GM12891 (cell line): ENCODE measurements at regions not wholly inside any gene's neighbourhood (a gene's known extent, or its start where the extent isn't known, plus 50 kb on each side); places are given as distances from the start of the nearest gene placed in this dataset.
A peak's percentile ranks its signal among the peaks of the same experiment; 100 is the strongest.

Source experiments
- DNase-seq: peaks from one replicate; pipeline ENCODE4 v3.0.0; 2011; ENCODE audit warnings: low spot score; ENCODE audit not compliant: insufficient read length
- FAIRE-seq: peaks from 2 replicates; lab custom pipeline; 2011; peaks lifted over from hg19 to GRCh38; lab: Jason Lieb, UNC
- PAX5 ChIP-seq: IDR thresholded peaks from 2 replicates; pipeline ENCODE4 v1.6.1; 2011; ENCODE audit warnings: low read length, moderate library complexity, mild to moderate bottlenecking; ENCODE audit not compliant: insufficient read depth, severe bottlenecking
- POLR2A ChIP-seq: IDR thresholded peaks from 2 replicates; pipeline ENCODE4 v1.6.1; 2011; ENCODE audit warnings: low read depth, low read length, control low read depth
- POLR2AphosphoS5 ChIP-seq: IDR thresholded peaks from 2 replicates; pipeline ENCODE4 v1.6.1; 2011; ENCODE audit warnings: low read depth, low read length, control low read depth
- POU2F2 ChIP-seq: IDR thresholded peaks from 2 replicates; pipeline ENCODE4 v1.6.1; 2011; ENCODE audit warnings: low read depth, mild to moderate bottlenecking, control low read depth, low read length, moderate library complexity
- SPI1 ChIP-seq: IDR thresholded peaks from 2 replicates; pipeline ENCODE4 v1.6.1; 2011; ENCODE audit warnings: low read depth, low read length, control low read depth
- TAF1 ChIP-seq: IDR thresholded peaks from 2 replicates; pipeline ENCODE4 v1.6.1; 2011; ENCODE audit warnings: low read depth, low read length, control low read depth

DNA sequence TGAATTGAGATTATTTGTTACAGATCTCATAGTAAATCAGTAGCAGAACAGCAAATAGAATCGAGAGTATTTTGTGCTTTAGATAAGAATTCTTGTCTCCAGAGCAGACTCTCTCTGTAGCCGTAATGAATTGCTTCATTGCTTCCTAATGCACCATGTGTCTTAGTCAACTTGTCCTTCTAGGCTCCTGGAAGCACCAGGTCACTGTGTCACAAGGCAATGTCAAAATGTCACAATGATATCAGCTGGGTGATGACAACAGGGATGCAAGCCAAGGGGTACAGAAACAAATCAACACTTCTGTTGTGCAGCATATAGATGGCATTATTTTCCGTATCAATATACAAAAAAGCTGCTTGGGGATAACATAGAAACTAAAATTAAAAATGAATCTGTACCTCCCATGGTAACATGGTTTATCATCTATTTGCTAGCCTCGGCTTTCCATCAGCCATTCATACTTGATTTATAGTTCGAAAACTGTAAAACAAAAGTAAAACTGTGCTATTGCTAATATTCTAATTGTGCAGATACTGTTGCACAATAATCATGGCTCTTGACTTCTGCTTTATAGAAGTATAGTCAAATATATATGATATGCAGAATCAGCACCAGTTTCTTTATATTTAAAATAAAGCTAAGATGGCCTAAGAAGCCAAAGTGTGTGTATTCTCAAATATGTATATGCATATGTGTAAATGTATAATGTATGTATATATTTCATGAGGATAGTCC lies 435.9 kb upstream of the TLE4 start:
- no peak for DNase-seq
- no peak for TF ChIP-seq POLR2A
- no peak for TF ChIP-seq SPI1
- no peak for TF ChIP-seq POU2F2
- no peak for TF ChIP-seq POLR2AphosphoS5
- no peak for TF ChIP-seq PAX5
- no peak for TF ChIP-seq TAF1
- FAIRE-seq, result no peak

DNA sequence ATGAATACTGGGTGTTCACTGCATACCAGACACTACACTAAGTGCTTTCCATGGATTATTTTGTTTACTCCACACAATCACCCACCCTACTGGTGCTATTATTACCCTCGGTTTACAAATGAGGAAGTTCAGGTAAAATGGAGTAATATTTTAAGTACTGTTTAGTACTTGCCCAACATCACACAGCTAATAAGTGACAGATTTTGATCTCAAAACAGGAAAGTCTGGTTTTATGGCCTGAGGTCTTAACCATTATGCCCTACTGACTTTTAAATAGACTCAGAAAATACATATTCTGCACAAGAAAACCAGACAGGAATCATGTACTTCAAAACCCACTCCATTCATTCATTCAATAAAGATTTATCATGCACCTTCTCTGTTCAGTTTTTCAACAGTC lies 431.0 kb upstream of the TLE4 start:
- TF ChIP-seq SPI1 (no peak), POU2F2 (no peak), PAX5 (no peak), POLR2A (no peak), TAF1 (no peak), POLR2AphosphoS5 (no peak)
- DNase-seq (no peak), FAIRE-seq (no peak)

DNA sequence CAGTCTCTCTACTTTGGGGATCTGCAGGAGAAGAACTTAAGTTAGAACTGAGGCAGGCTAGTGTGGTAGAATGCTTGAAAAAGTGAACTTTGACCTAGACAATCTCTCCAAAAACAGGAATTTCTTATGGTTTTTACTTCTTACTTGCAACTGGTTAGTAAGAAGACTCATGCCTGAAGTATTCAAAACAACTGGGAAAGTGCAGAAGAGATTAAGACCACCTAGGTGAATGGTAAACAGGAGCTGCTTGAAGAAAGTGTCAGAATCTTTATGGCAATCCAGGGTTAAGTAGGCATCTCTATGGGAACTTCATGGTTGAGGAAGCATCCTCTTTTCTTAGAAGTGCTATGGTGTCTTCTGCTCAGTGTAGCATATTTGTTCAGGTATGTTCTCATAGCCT lies 428.6 kb upstream of the TLE4 start:
- no peak for DNase-seq
- no peak for FAIRE-seq
- no peak for TF ChIP-seq POLR2A
- no peak for TF ChIP-seq POU2F2
- no peak for TF ChIP-seq TAF1
- no peak for TF ChIP-seq SPI1
- no peak for TF ChIP-seq PAX5

GRCh38 chr9:79145442-79145841 lies 426.3 kb upstream of the TLE4 start:
- no peak for DNase-seq
- FAIRE-seq, result no peak
- no peak for TF ChIP-seq SPI1
- TF ChIP-seq POU2F2, result no peak

GRCh38 chr9:79149585-79149984 lies 422.2 kb upstream of the TLE4 start:
- peak; percentile 43; the same call in 1 of the 2 replicates for TF ChIP-seq SPI1
- no peak for TF ChIP-seq POU2F2
- FAIRE-seq (no peak), DNase-seq (no peak)

DNA sequence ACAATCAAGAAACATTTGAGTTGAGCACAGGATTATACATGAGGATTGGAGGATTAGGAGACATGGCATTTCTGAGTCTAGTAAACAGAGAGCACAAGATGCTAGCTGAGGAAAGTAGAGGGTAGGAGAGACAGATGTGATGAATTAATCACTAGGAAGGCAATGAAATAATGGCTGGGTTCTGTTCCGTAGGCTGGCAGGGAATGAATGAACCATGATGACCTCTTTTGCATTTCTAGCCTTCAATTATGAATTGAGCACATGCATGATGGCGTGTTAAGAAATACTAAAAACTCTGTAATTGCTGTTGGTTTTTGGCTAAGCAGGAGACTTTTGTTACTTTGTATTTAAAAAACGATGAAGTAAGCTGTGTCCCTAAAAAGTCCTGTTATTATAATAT lies 420.0 kb upstream of the TLE4 start:
- TF ChIP-seq SPI1 (no peak), POLR2AphosphoS5 (no peak), TAF1 (no peak), POLR2A (no peak), POU2F2 (no peak), PAX5 (no peak)
- no peak for FAIRE-seq
- no peak for DNase-seq

DNA sequence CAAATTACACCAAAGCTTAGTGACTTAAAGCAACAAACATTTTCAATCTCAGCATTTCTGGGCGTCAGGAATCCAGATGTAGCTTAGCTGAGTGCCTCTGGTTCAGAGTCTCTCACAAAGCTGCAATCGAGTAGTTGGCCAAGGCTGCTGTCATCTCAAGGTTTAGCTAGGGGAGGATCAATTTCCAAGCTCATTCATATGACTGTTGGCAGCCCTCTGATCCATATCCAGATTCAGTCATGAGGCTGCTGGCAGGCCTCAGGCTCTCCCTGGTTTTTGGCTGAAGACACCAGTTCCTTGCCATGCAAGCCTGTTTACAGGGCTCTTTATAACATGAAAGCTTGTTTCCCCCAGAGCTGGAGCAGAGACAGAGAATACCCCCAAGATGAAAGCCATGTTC lies 419.5 kb upstream of the TLE4 start:
- DNase-seq, result no peak
- TF ChIP-seq SPI1, result no peak
- no peak for TF ChIP-seq PAX5
- no peak for TF ChIP-seq POLR2A
- no peak for TF ChIP-seq POLR2AphosphoS5
- no peak for TF ChIP-seq POU2F2
- no peak for TF ChIP-seq TAF1
- FAIRE-seq, result no peak

DNA sequence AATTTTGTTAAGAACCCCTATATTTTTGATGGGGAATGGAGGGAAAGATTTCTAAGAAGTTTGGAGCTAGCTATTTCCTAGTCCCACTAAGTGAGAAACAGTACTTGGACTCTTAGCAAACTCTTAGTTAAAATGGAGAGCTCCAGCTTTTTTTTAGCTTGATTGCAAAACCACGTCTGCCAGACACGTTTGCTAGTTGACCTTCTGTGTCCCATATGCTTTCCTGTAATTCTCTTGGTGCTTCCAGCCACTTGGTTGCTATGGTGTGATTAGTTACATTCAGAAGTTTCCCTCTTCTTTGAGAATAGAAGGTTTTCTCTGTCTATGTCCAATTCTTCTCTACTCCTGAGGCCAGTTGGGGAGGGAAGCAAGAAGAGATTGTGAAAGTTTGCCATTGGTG lies 417.0 kb upstream of the TLE4 start:
- FAIRE-seq, result no peak
- no peak for TF ChIP-seq POLR2AphosphoS5
- TF ChIP-seq SPI1, result no peak
- no peak for TF ChIP-seq PAX5
- TF ChIP-seq TAF1, result no peak
- no peak for TF ChIP-seq POLR2A
- TF ChIP-seq POU2F2, result no peak
- DNase-seq, result no peak

GRCh38 chr9:79155308-79155707 lies 416.5 kb upstream of the TLE4 start:
- no peak for FAIRE-seq
- DNase-seq, result no peak
- TF ChIP-seq PAX5 (no peak), SPI1 (no peak), TAF1 (no peak), POLR2AphosphoS5 (no peak), POU2F2 (no peak), POLR2A (no peak)

DNA sequence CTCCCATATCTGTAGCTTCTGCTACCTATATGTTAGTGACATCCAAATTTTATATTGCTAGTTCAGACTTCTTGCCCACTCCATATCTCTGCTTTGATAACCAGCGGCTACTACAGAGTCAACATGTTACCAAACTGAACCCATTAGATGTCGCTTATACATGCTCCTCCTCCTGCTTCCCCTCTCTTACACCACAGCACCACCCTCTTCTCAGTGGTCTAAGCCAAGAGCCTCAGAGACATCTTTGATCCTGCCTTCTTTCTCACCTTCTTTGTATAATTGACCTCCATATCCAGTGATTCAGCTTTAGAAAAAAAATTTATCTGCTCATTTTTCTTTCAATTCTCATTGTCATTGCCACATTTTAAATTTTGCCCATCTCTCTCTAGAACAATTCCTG lies 408.2 kb upstream of the TLE4 start:
- no peak for TF ChIP-seq POLR2AphosphoS5
- no peak for DNase-seq
- no peak for FAIRE-seq
